ENCODE measurements at regions not wholly inside any gene's neighbourhood (a gene's known extent, or its start where the extent isn't known, plus 50 kb on each side); places are given as distances from the start of the nearest gene placed in this dataset.

DNA sequence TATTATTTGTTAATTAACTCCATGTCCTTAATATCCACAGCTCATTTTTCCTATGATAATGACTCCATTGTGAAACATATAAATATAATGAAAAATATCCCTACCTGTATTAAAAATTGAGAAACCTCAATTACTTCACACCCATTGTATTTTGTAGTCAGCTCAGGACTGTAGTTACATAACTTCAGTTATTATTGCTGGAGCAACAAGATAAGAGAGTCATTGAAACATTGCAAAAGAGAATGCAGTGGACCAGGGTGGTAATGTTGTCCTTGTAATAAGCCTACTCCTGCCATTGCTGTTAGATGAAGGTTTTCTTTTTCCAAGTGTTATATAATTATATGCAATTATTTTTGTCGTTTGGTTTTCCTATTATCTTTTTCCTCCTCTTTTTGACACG, 184.4 kb downstream of the PRL start:
- Histone ChIP-seq H4K8ac (ENCODE audit: low read depth in 2 of 2, low read length in 2 of 2) (peak overlapping the region in 1 of 2 experiments; percentile 48; a peak in 3 of 4 replicates), H2BK120ac (ENCODE audit: low read depth, low read length) (peak overlapping the region; percentile 69), H3K4me1 (ENCODE audit: control insufficient read depth, insufficient read depth, low read length) (peaks cover 7% of the 10 kb centered on the region), H2BK5ac (ENCODE audit: low read depth, low read length, poor library complexity, severe bottlenecking) (peak overlapping the region; percentile 98), H3K9me3 (ENCODE audit: control insufficient read depth, insufficient read depth, low read length) (no peaks in the 10 kb centered on the region), H3K4me3 (ENCODE audit: insufficient read depth, low read depth, low read length) (no peak overlapping the region), H4K20me1 (ENCODE audit: insufficient read depth, low read length) (no peaks in the 10 kb centered on the region), H3K56ac (ENCODE audit: extremely low read depth, insufficient read depth, low read length) (no peak overlapping the region; the same call in 1 of the 2 replicates), H3K4me2 (ENCODE audit: low read depth, low read length) (peak overlapping the region; percentile 47; the same call in 1 of the 2 replicates), H2BK20ac (ENCODE audit: low read depth, low read length) (peak overlapping the region; percentile 64; the same call in 1 of the 2 replicates), H4K91ac (ENCODE audit: insufficient read depth, low read depth, low read length) (peak overlapping the region; percentile 40; the same call in 1 of the 2 replicates), H3K27me3 (ENCODE audit: control insufficient read depth, insufficient read depth, low read length) (no peaks in the 10 kb centered on the region), H3K18ac (ENCODE audit: low read depth, low read length) (peak overlapping the region; percentile 93; the same call in 1 of the 2 replicates), H2AFZ (replicated peaks; ENCODE audit: low read length, poor library complexity) (no peak overlapping the region), H3K23ac (ENCODE audit: low read depth, low read length) (no peak overlapping the region), H3K9me1 (ENCODE audit: insufficient read depth, low read length) (peaks cover 3% of the 10 kb centered on the region; the same call in 1 of the 2 replicates), H3K27ac (ENCODE audit: insufficient read depth, low read length) (peak overlapping the region; percentile 52; the same call in 1 of the 2 replicates), H3K36me3 (ENCODE audit: control insufficient read depth, insufficient read depth, low read length) (no peaks in the 10 kb centered on the region; the same call in 1 of the 2 replicates), H2AK9ac (replicated peaks; ENCODE audit: low read depth, low read length, poor library complexity) (no peak overlapping the region), H3K4ac (ENCODE audit: low read depth, low read length) (no peak overlapping the region), H3K79me1 (ENCODE audit: low read depth in 1 of 2, low read length in 2 of 2) (0 out of 4 replicates have a peak, but pooled peaks cover 0 to 2% of the 10 kb centered on the region in 2 experiments), H3K14ac (replicated peaks; ENCODE audit: low read depth, low read length) (0 out of 2 replicates have a peak overlapping the region, but pooled peaks have one; percentile 48), H2AK5ac (ENCODE audit: low read depth, low read length) (no peak overlapping the region), H2BK15ac (ENCODE audit: low read depth, low read length) (peak overlapping the region; percentile 22; the same call in 2 of the 3 replicates), H3K9ac (ENCODE audit: low read depth, low read length) (no peak overlapping the region), H4K5ac (ENCODE audit: low read depth, low read length) (peak overlapping the region; percentile 85; the same call in 1 of the 2 replicates)
- intact Hi-C loops (cut with micrococcal nuclease): loop anchor here (10.0 kb wide), 1 partner anchor 518 kb away; the partner anchor contains the start of gene SOX4
- dilution Hi-C loops (cut with HindIII; ENCODE audit: low sequenced_read_pairs, unreplicated experiment): no loop called here
- ATAC-seq (ENCODE audit: low read depth) (no peak; the same call in 1 of the 2 replicates), DNase-seq (peak; percentile 33)
- WGBS, 2 experiments (ENCODE audit: extremely low coverage in 2 of 2, insufficient read length in 1 of 2): no CpG with 5 or more reads among the region's 2 CpGs
- TF ChIP-seq CEBPB (IDR thresholded peaks at IDR 0.05; ENCODE audit: low read depth, low read length) (peak; percentile 61), FOS (IDR thresholded peaks at IDR 0.05; ENCODE audit: low read depth, low read length) (no peak)
- CTCF ChIA-PET: interaction anchor here (0.6 to 0.7 kb wide), 2 partner anchors 16 to 204 kb away, joined by 3 to 4 read pairs; no protein-coding TSS in a partner anchor
- BruUV-seq (replicated peaks): no TSS peak
- POLR2A ChIA-PET (ENCODE audit: unreplicated experiment): no interaction called here
- in situ Hi-C loops (cut with MboI; ENCODE audit: low sequenced_read_pairs): no loop called here
